GM12891 (cell line): ENCODE measurements at regions not wholly inside any gene's neighbourhood (a gene's known extent, or its start where the extent isn't known, plus 50 kb on each side); places are given as distances from the start of the nearest gene placed in this dataset.

Experiments
- POLR2A ChIP-seq: IDR thresholded peaks from 2 replicates; pipeline ENCODE4 v1.6.1; 2011; ENCODE audit warnings: low read depth, low read length, control low read depth
- POLR2AphosphoS5 ChIP-seq: IDR thresholded peaks from 2 replicates; pipeline ENCODE4 v1.6.1; 2011; ENCODE audit warnings: low read depth, low read length, control low read depth
- TAF1 ChIP-seq: IDR thresholded peaks from 2 replicates; pipeline ENCODE4 v1.6.1; 2011; ENCODE audit warnings: low read depth, low read length, control low read depth

DNA sequence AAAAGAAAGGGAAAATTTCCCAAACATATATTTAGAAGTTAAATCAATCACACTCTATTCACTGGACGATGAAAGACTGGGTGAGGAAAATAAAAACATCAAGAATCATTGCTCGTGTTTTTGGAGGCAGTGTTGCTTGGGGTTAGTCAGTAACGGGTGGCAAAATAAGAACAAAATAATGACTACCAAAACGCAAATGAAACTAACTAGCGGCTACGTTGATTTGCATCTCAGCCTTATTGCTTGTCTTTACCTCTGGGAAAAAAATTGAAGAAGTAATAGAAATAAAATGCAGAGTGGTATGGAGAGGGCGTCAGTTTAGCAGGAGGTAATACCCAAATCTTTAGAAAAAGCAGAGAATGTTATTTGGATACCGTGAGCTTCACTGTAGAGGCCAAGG is 86.4 kb upstream of the SORBS2 start:
- TF ChIP-seq POLR2A (no peak), POLR2AphosphoS5 (no peak), TAF1 (no peak)
